ENCODE measurements at regions not wholly inside any gene's neighbourhood (a gene's known extent, or its start where the extent isn't known, plus 50 kb on each side); places are given as distances from the start of the nearest gene placed in this dataset.

DNA sequence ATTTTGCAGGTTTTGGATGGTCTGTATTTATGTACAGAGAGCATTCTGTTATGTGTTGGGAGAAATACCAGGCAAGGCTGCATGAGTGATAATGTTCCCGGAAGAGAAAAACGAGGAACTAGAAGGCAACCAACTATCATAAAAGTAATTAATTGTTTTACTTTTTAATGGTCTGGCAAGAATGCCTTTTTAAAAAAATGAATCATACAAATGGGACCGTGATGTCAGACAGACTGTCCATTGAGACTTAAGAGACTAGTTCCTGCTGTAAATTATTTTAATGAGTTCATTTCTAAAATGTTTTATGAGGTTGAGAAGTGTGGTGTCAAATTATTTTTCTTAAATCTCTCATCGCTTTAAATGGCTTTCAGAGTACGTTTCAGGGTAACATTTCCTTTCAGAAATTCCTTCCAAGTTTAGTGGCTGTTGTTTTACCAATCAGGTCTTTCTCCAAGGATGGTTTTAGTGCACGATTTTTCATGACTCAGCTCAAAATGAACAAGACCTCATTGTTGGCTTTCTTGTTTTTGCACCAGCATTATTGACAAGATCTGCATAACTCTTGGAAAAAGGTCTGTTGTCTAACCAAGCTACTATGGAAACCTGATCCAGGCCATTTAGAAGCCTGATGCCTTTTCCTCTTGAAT, 86.1 kb upstream of the ARHGAP5 start:
- TF ChIP-seq, protein P1, sequence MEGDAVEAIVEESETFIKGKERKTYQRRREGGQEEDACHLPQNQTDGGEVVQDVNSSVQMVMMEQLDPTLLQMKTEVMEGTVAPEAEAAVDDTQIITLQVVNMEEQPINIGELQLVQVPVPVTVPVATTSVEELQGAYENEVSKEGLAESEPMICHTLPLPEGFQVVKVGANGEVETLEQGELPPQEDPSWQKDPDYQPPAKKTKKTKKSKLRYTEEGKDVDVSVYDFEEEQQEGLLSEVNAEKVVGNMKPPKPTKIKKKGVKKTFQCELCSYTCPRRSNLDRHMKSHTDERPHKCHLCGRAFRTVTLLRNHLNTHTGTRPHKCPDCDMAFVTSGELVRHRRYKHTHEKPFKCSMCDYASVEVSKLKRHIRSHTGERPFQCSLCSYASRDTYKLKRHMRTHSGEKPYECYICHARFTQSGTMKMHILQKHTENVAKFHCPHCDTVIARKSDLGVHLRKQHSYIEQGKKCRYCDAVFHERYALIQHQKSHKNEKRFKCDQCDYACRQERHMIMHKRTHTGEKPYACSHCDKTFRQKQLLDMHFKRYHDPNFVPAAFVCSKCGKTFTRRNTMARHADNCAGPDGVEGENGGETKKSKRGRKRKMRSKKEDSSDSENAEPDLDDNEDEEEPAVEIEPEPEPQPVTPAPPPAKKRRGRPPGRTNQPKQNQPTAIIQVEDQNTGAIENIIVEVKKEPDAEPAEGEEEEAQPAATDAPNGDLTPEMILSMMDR (IDR thresholded peaks at IDR 0.05): no peak
- no peak for TF ChIP-seq POLR2A (IDR thresholded peaks at IDR 0.05)
- H3K27me3 ChIP-seq: no peaks in the 10 kb centered on the region
- no peak overlapping the region for H3K27ac ChIP-seq
- H3K4me1 ChIP-seq: peaks cover 0 to 14% (median 0%) of the 10 kb centered on the region in 4 donors
- no peaks in the 10 kb centered on the region for H3K9me3 ChIP-seq
- H3K4me3 ChIP-seq: no peak overlapping the region
- DNase-seq: no peak
- no peaks in the 10 kb centered on the region for H3K36me3 ChIP-seq

DNA sequence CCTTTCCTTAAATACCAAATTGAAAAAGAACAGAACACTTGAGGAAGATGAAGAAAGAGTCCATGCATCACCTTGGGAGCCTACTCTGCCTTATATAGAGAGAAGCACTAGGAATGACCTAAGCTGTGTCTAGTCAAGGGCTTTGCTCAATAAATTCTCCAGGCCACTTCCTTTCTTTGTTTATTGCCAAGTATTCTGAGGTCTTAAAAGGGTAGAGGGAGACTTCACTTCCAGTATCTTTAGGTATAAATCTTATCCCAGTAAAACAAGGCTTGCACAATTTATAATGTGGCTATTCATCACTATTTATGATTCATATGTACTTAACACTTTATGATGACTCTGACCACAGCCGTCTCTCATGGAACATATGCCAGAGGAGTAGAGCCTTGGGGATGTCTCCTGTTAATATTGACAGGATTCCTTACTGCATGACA, 85.1 kb upstream of the ARHGAP5 start:
- Histone ChIP-seq H3K4me1 (peaks cover 0 to 14% (median 0%) of the 10 kb centered on the region in 4 donors), H3K36me3 (no peaks in the 10 kb centered on the region), H3K27ac (no peak overlapping the region), H3K9me3 (no peaks in the 10 kb centered on the region), H3K27me3 (no peaks in the 10 kb centered on the region), H3K4me3 (no peak overlapping the region)
- TF ChIP-seq, protein P1 (IDR thresholded peaks at IDR 0.05): no peak
- TF ChIP-seq POLR2A (IDR thresholded peaks at IDR 0.05): no peak
- DNase-seq: no peak

DNA sequence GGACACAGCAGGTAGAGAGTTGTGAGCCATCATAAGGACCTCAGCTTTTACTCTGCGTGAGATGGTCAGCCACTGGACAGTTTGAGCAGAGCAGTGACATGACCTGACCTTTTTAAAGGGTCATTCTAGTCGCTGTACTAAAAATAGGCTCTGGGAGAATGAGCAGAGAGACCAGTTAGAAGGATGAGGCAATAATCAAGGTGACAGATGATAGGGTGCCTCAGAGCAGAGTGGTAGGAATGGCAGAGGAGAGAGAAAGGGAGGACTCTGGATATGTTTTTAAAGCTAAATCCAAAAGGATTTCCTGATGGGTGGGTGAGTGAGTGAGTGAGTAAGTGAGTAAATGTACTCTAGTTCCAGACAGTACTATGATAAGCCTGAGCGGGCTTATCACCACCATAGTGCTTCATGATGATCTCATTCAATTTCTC, 83.6 kb upstream of the ARHGAP5 start:
- TF ChIP-seq, protein P1 (IDR thresholded peaks at IDR 0.05): no peak
- TF ChIP-seq POLR2A (IDR thresholded peaks at IDR 0.05): no peak
- no peak overlapping the region for H3K27ac ChIP-seq
- DNase-seq: no peak
- H3K4me3 ChIP-seq: no peak overlapping the region
- H3K9me3 ChIP-seq: no peaks in the 10 kb centered on the region
- peaks cover 0 to 20% (median 0%) of the 10 kb centered on the region in 4 donors for H3K4me1 ChIP-seq
- H3K36me3 ChIP-seq: no peaks in the 10 kb centered on the region
- no peaks in the 10 kb centered on the region for H3K27me3 ChIP-seq

DNA sequence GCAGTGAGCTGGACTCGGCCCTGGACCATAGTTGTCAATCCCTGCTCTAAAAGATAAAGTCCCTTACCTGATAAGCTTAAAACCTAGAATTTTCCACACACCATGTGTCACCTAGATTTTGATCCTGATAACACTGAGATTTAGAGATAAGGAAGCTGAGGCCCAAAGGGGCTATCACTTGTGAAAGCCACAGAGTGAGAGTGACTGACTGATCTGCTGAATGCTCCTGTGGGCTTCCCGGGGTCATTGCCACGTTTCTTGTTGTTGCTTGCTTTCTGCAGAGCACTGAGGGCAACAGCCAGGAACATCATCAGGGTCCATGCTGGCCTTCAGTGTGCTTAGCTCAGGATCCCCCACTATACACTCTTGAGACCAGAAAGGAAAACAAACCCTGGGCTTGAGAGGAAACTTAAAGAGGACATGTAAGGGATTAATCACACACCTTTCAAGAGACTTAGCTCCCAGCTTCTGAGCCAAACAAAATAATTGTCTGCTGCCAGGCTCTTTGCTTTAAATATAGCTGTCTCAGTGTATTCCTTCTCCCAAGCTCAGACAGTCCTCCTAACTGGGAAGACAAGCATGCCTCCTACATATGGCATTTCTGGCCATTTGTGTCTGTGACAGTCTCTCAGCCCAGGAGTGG, 82.6 kb upstream of the ARHGAP5 start:
- Histone ChIP-seq H3K27me3 (no peaks in the 10 kb centered on the region), H3K36me3 (no peaks in the 10 kb centered on the region), H3K4me3 (no peak overlapping the region), H3K9me3 (no peaks in the 10 kb centered on the region), H3K27ac (no peak overlapping the region), H3K4me1 (peaks cover 0 to 20% (median 0%) of the 10 kb centered on the region in 4 donors)
- TF ChIP-seq POLR2A (IDR thresholded peaks at IDR 0.05): no peak
- TF ChIP-seq, protein P1 (IDR thresholded peaks at IDR 0.05): no peak
- no peak for DNase-seq

DNA sequence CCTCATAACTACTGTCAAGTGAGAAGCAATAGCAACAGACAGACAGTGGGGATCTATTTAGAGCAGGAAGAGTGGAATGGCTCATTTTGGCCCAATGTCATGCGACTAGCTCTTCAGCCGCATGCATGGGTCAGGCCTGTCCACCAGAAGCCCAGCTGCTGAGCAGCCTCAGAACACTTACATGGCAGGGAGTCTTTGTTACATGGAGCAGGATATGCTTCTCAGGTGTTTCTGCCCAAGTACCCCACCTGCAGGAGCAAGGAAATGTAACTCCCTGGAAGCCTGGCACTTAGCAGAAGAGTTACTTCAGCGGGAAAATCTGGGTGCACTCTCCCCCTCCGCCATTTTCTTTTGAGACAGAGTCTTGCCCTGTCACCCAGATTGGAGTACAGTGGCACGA, 73.5 kb upstream of the ARHGAP5 start:
- TF ChIP-seq, protein P1 (IDR thresholded peaks at IDR 0.05): no peak
- TF ChIP-seq POLR2A (IDR thresholded peaks at IDR 0.05): no peak
- H3K36me3 ChIP-seq: no peaks in the 10 kb centered on the region
- no peaks in the 10 kb centered on the region for H3K4me1 ChIP-seq
- no peaks in the 10 kb centered on the region for H3K27me3 ChIP-seq
- H3K4me3 ChIP-seq: no peak overlapping the region
- no peak for DNase-seq
- H3K27ac ChIP-seq: no peak overlapping the region
- no peaks in the 10 kb centered on the region for H3K9me3 ChIP-seq
